Nephron (organoid): ENCODE measurements at regions not wholly inside any gene's neighbourhood (a gene's known extent, or its start where the extent isn't known, plus 50 kb on each side); places are given as distances from the start of the nearest gene placed in this dataset.

Experiments
- H3K27ac Mint-ChIP-seq, 3 experiments: 2 replicates each; pipeline ENCODE4 v1.8.0; 2020; ENCODE audit warnings: mixed read lengths in 3 of 3, mild to moderate bottlenecking in 2 of 3, moderate library complexity in 1 of 3
- H3K27me3 Mint-ChIP-seq: 2 replicates; pipeline ENCODE4 v1.8.0; 2021; ENCODE audit warnings: low read depth, mild to moderate bottlenecking, moderate library complexity, mixed read lengths
- H3K36me3 Mint-ChIP-seq: 2 replicates; pipeline ENCODE4 v1.8.0; 2020; ENCODE audit warnings: low read depth, mixed read lengths
- H3K4me1 Mint-ChIP-seq: 2 replicates; pipeline ENCODE4 v1.8.0; 2020; ENCODE audit warnings: mixed read lengths
- H3K4me3 Mint-ChIP-seq, 3 experiments: 2 replicates each; pipeline ENCODE4 v1.8.0; 2020; ENCODE audit warnings: mild to moderate bottlenecking in 3 of 3, mixed read lengths in 3 of 3, moderate library complexity in 2 of 3
- H3K9me3 Mint-ChIP-seq: 2 replicates; pipeline ENCODE4 v1.8.0; 2020; ENCODE audit warnings: mixed read lengths
- TF ChIP-seq, protein P1 (sequence below), 3 experiments: fragments of 200-600 bp; sonication (generic); IDR thresholded peaks; one replicate each; pipeline ENCODE4 v1.5.0; 2021; ENCODE audit warnings: antibody characterized with exemption in 3 of 3; ENCODE audit not compliant: unreplicated experiment in 3 of 3

DNA sequence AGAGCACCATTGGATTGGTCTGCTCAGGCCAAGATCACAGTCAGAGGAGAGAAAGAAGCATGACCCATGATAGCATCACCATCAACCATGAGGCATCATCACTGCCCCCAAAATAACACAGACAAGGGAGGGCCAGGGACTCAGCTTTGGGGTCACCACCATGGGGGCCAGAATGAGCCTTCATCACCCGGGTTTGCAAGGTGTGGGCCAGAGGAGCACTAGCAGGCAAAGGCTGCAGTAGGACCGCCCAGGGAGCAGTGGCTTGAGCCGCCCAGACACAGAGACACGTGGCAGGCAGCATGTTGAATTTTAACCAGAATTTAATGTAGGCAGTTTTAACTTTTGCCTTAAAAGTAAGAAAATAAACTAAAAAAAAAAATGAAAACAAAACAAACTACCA lies 53.7 kb upstream of the TMPRSS2 start:
- H3K27ac Mint-ChIP-seq = no peak overlapping the region
- TF ChIP-seq, protein P1, sequence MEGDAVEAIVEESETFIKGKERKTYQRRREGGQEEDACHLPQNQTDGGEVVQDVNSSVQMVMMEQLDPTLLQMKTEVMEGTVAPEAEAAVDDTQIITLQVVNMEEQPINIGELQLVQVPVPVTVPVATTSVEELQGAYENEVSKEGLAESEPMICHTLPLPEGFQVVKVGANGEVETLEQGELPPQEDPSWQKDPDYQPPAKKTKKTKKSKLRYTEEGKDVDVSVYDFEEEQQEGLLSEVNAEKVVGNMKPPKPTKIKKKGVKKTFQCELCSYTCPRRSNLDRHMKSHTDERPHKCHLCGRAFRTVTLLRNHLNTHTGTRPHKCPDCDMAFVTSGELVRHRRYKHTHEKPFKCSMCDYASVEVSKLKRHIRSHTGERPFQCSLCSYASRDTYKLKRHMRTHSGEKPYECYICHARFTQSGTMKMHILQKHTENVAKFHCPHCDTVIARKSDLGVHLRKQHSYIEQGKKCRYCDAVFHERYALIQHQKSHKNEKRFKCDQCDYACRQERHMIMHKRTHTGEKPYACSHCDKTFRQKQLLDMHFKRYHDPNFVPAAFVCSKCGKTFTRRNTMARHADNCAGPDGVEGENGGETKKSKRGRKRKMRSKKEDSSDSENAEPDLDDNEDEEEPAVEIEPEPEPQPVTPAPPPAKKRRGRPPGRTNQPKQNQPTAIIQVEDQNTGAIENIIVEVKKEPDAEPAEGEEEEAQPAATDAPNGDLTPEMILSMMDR (IDR thresholded peaks at IDR 0.05; ENCODE audit: unreplicated experiment in 3 of 3) = no peak
- peaks cover 23% of the 10 kb centered on the region for H3K27me3 Mint-ChIP-seq
- peaks cover 2% of the 10 kb centered on the region for H3K9me3 Mint-ChIP-seq
- H3K4me3 Mint-ChIP-seq = no peak overlapping the region
- H3K36me3 Mint-ChIP-seq = no peaks in the 10 kb centered on the region
- no peaks in the 10 kb centered on the region for H3K4me1 Mint-ChIP-seq

DNA sequence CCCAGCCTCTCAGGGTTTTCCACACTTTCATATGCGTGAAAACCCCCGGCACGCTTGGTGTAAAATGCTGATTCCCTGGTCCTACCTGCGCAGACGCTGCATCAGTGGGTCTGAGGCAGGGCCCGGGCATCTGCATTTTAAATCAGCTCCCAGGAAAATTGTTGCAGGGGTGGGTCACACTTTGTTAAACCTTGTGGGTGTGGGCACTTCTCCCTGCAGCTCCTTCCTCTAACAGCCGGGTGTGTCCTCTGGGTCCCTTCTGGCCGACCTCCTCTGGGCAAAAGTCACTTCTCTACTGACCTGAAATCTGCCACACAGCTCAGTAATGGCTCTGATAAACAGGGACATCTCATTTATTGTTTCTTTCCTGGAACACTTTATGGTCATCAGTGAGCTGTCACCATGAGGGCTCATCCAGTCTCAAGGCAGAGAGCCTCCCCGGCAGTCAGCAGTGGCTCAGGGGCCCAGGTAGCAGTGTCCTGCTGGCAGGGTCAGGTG lies 52.8 kb upstream of the TMPRSS2 start:
- Mint-ChIP-seq H3K9me3 (no peaks in the 10 kb centered on the region), H3K27me3 (peaks cover 19% of the 10 kb centered on the region), H3K4me3 (no peak overlapping the region), H3K27ac (no peak overlapping the region), H3K4me1 (no peaks in the 10 kb centered on the region), H3K36me3 (no peaks in the 10 kb centered on the region)
- TF ChIP-seq, protein P1 (IDR thresholded peaks at IDR 0.05; ENCODE audit: unreplicated experiment in 3 of 3) = no peak

DNA sequence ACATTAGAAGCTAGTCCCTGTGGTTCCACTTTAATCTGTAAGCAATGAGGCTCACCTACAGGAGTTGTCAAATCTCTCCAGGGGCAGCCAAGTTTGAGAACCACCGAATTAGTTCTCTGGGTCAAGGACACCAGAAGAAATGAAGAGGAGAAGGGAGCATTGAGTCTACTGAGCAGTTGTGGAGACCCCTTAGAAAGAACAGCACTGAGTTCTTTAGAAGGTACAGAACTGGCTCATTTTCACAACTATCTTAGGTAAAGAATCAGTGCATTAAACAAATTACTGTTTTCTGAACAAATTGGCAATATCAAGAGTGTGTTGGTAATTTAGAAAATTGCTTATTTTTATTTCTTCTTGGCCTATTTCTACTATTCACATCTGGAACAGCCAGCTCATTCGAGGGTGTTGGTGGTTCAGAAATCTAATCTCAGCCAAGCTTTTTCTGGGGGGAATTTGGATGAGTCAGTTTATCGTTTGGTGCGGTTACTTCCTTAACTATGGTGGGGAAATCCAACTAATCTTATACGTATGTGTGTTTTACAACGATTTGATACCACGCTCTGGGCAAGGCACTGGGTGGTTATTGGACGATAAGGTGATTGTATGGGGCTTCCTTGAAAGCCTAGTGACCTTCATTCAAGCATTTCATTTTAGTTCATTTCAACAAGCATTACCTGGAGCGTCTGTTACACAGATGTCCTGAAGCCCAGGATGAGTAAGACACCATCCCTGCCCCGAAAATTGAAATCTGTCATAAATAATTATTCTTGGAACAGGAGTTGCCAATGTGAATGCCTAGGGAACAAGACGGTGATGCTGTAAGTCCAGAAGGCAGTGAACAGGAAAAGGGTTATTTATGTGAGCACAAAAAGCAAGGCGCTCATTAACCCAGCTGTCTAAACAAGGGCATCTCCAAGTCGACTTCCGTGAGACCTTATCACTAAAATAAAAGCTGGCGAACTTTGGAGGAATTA lies 52.0 kb upstream of the TMPRSS2 start:
- Mint-ChIP-seq H3K4me1 (no peaks in the 10 kb centered on the region), H3K9me3 (no peaks in the 10 kb centered on the region), H3K4me3 (no peak overlapping the region), H3K27me3 (peaks cover 19% of the 10 kb centered on the region), H3K36me3 (no peaks in the 10 kb centered on the region), H3K27ac (no peak overlapping the region)
- TF ChIP-seq, protein P1 (IDR thresholded peaks at IDR 0.05; ENCODE audit: unreplicated experiment in 3 of 3) = no peak

DNA sequence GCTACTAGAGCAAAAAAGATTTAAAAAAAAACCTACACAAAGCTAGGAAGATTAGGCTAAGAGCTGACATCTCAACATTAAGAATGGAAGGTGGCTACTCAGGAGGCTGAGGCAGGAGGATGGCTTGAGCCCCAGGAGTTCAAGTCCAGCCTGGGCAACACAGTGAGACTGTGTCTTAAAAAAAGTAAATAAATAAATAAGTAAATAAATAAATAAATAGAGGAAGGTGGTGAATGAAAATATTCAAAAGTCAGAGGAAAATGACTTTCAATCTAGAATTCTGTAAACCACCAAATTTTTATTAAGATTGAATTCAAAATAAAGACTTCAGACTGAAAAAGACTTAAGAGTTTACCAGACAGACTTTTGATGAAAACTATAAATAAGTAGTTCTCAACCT lies 50.9 kb upstream of the TMPRSS2 start:
- H3K4me1 Mint-ChIP-seq = no peaks in the 10 kb centered on the region
- no peak overlapping the region for H3K4me3 Mint-ChIP-seq
- H3K36me3 Mint-ChIP-seq = no peaks in the 10 kb centered on the region
- H3K9me3 Mint-ChIP-seq = no peaks in the 10 kb centered on the region
- peaks cover 19% of the 10 kb centered on the region for H3K27me3 Mint-ChIP-seq
- H3K27ac Mint-ChIP-seq = no peak overlapping the region
- TF ChIP-seq, protein P1 (IDR thresholded peaks at IDR 0.05; ENCODE audit: unreplicated experiment in 3 of 3) = no peak

DNA sequence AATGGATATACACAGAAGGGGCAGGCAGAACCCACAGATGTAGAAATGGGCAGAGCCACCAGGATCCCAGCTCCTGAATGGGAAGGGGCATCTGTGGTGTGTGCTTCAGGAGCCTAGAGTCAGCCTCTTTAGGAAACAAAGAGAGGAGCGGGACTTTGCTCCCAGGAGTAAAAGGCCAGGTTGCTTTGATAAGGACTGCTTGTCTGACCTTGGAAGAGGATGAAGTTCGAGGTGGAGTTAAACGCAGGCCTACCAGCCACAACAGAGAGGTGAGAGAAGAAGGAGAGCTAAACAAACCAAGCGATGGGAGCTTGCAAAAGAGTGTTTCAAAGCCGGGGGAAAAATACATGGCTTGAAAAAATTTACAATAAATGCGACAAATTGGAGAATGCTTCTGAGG lies 49.9 kb upstream of the TMPRSS2 start:
- Mint-ChIP-seq H3K9me3 (no peaks in the 10 kb centered on the region), H3K36me3 (no peaks in the 10 kb centered on the region), H3K4me1 (no peaks in the 10 kb centered on the region), H3K4me3 (no peak overlapping the region), H3K27ac (no peak overlapping the region), H3K27me3 (peaks cover 19% of the 10 kb centered on the region)
- TF ChIP-seq, protein P1 (IDR thresholded peaks at IDR 0.05; ENCODE audit: unreplicated experiment in 3 of 3) = no peak
